ENCODE measurements at regions not wholly inside any gene's neighbourhood (a gene's known extent, or its start where the extent isn't known, plus 50 kb on each side); places are given as distances from the start of the nearest gene placed in this dataset.

DNA sequence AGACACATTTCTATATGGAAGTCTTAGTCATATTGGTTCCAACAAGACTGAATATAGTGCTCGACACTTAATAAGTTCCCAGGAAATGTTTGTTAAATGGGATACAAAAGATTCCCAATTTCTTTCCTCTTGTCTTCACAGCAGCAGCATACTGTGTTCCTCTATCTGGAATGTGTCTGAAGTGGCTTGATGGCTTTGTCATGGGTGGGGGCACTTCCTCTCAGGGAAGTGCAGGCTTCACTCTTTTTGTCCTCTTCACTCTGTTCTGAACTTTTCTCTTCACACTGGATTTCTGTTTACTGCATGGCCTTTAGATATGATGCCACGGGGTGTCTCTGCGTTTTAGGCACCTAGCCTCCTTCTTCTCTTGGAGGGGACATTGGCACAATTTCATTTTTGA, 127.7 kb upstream of the C9orf72 start:
- TF ChIP-seq, protein P1, sequence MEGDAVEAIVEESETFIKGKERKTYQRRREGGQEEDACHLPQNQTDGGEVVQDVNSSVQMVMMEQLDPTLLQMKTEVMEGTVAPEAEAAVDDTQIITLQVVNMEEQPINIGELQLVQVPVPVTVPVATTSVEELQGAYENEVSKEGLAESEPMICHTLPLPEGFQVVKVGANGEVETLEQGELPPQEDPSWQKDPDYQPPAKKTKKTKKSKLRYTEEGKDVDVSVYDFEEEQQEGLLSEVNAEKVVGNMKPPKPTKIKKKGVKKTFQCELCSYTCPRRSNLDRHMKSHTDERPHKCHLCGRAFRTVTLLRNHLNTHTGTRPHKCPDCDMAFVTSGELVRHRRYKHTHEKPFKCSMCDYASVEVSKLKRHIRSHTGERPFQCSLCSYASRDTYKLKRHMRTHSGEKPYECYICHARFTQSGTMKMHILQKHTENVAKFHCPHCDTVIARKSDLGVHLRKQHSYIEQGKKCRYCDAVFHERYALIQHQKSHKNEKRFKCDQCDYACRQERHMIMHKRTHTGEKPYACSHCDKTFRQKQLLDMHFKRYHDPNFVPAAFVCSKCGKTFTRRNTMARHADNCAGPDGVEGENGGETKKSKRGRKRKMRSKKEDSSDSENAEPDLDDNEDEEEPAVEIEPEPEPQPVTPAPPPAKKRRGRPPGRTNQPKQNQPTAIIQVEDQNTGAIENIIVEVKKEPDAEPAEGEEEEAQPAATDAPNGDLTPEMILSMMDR (IDR thresholded peaks at IDR 0.05; ENCODE audit: extremely low read depth in 1 of 2, insufficient read depth in 1 of 2, low read depth in 1 of 2, low read length in 2 of 2): no peak
- TF ChIP-seq JUN (IDR thresholded peaks at IDR 0.05; ENCODE audit: borderline replicate concordance, insufficient read depth, insufficient read length, low read depth) (no peak), EZH2 (IDR thresholded peaks at IDR 0.05; ENCODE audit: borderline replicate concordance, low read depth, low read length, severe bottlenecking) (no peak), POLR2AphosphoS5 (IDR thresholded peaks at IDR 0.05; ENCODE audit: insufficient read depth, low read depth, low read length) (no peak), FOS (IDR thresholded peaks at IDR 0.05; ENCODE audit: borderline replicate concordance, insufficient read depth, low read length) (no peak), MYC (IDR thresholded peaks at IDR 0.05; ENCODE audit: low read depth, low read length) (no peak), POLR2A (IDR thresholded peaks at IDR 0.05; ENCODE audit: low read depth, low read length) (no peak)
- TF ChIP-seq, protein P2, sequence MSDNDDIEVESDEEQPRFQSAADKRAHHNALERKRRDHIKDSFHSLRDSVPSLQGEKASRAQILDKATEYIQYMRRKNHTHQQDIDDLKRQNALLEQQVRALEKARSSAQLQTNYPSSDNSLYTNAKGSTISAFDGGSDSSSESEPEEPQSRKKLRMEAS (IDR thresholded peaks at IDR 0.05; ENCODE audit: insufficient read depth, insufficient read length): no peak
